Breast epithelium (tissue), 3 donors: ENCODE measurements at regions not wholly inside any gene's neighbourhood (a gene's known extent, or its start where the extent isn't known, plus 50 kb on each side); places are given as distances from the start of the nearest gene placed in this dataset.

Experiments used
- POLR2A ChIP-seq: fragments of 450-650 bp; IDR thresholded peaks from one replicate; pipeline ENCODE4 v1.6.1; 2016; ENCODE audit warnings: antibody characterized with exemption, mild to moderate bottlenecking, moderate library complexity
- TF ChIP-seq, protein P1 (sequence below), 3 donors: fragments of 450-650 bp; IDR thresholded peaks; one replicate each; pipeline ENCODE4 v1.5.1; 2016 to 2017; ENCODE audit warnings: antibody characterized with exemption in 3 of 3, mild to moderate bottlenecking in 3 of 3, moderate library complexity in 3 of 3

DNA sequence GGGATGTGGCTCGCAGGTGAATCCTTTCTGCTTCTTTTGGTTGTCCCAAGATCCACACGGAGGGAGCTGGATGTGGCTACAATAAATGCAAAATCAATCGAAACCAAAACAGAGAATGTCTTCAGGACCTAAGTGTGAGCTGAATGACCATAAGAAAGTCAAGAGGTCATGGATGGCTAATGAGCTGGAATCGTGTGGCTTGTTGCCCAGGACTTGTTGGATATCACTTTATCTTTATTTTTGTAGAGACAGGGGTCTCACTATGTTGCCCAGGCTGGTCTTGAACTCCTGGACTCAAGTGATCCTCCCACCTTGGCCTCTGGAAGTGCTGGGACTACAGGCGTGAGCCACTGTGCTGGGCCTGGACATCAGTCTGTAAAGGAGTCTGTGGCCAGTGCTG, 326.8 kb upstream of the N4BP1 start:
- TF ChIP-seq, protein P1, sequence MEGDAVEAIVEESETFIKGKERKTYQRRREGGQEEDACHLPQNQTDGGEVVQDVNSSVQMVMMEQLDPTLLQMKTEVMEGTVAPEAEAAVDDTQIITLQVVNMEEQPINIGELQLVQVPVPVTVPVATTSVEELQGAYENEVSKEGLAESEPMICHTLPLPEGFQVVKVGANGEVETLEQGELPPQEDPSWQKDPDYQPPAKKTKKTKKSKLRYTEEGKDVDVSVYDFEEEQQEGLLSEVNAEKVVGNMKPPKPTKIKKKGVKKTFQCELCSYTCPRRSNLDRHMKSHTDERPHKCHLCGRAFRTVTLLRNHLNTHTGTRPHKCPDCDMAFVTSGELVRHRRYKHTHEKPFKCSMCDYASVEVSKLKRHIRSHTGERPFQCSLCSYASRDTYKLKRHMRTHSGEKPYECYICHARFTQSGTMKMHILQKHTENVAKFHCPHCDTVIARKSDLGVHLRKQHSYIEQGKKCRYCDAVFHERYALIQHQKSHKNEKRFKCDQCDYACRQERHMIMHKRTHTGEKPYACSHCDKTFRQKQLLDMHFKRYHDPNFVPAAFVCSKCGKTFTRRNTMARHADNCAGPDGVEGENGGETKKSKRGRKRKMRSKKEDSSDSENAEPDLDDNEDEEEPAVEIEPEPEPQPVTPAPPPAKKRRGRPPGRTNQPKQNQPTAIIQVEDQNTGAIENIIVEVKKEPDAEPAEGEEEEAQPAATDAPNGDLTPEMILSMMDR (IDR thresholded peaks at IDR 0.05), result no peak
- TF ChIP-seq POLR2A, result no peak
